ENCODE measurements at regions not wholly inside any gene's neighbourhood (a gene's known extent, or its start where the extent isn't known, plus 50 kb on each side); places are given as distances from the start of the nearest gene placed in this dataset.
A peak's percentile ranks its signal among the peaks of the same experiment; 100 is the strongest.

- Histone ChIP-seq H3K4me1 (ENCODE audit: control insufficient read depth in 5 of 5, insufficient read depth in 5 of 5, low read length in 5 of 5) (peaks cover 0 to 11% (median 7%) of the 10 kb centered on the region in 5 donors), H3K9me3 (ENCODE audit: control insufficient read depth in 5 of 5, low read length in 5 of 5) (peaks cover 5 to 17% (median 14%) of the 10 kb centered on the region in 5 donors), H3K27ac (ENCODE audit: low read depth, low read length) (no peak overlapping the region), H3K27me3 (ENCODE audit: control insufficient read depth in 5 of 5, insufficient read depth in 4 of 5, low read length in 5 of 5) (peaks cover 0 to 8% (median 0%) of the 10 kb centered on the region in 5 donors), H3K36me3 (ENCODE audit: control insufficient read depth in 5 of 5, insufficient read depth in 5 of 5, low read length in 5 of 5) (no peaks in the 10 kb centered on the region), H3K4me3 (ENCODE audit: low read depth in 1 of 5, low read length in 5 of 5) (no peak overlapping the region), H3K9ac (ENCODE audit: low read length in 5 of 5) (no peak overlapping the region)
Measured at GRCh38 chr9:87333802-87334201, 163.9 kb upstream of the DAPK1 start.

DNA sequence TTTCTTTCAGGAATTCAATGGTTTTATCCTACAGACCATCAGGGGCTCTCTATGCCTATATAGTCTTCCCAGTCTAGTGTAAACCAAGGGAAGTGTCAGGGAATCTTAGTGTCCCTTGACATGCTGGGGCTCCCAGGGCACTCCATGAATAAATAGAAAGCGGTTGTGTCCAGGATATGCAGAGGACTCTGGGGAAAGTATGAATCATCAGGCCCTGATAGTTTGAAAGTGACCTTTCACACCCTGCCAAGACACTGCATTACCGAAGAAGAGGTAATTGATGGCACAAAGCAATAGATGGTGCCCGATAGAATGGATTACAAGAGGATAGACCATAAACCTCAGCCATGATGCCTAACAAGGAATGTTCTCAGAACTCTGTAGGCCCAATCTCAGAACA is 163.3 kb upstream of the DAPK1 start:
- H3K9ac ChIP-seq (ENCODE audit: low read length in 5 of 5), result no peak overlapping the region
- peaks cover 0 to 8% (median 0%) of the 10 kb centered on the region in 5 donors for H3K27me3 ChIP-seq (ENCODE audit: control insufficient read depth in 5 of 5, insufficient read depth in 4 of 5, low read length in 5 of 5)
- H3K4me3 ChIP-seq (ENCODE audit: low read depth in 1 of 5, low read length in 5 of 5), result no peak overlapping the region
- H3K36me3 ChIP-seq (ENCODE audit: control insufficient read depth in 5 of 5, insufficient read depth in 5 of 5, low read length in 5 of 5), result no peaks in the 10 kb centered on the region
- peaks cover 0 to 11% (median 7%) of the 10 kb centered on the region in 5 donors for H3K4me1 ChIP-seq (ENCODE audit: control insufficient read depth in 5 of 5, insufficient read depth in 5 of 5, low read length in 5 of 5)
- H3K9me3 ChIP-seq (ENCODE audit: control insufficient read depth in 5 of 5, low read length in 5 of 5), result peaks cover 5 to 17% (median 14%) of the 10 kb centered on the region in 5 donors
- no peak overlapping the region for H3K27ac ChIP-seq (ENCODE audit: low read depth, low read length)

GRCh38 chr9:87336407-87336806 is 161.3 kb upstream of the DAPK1 start:
- Histone ChIP-seq H3K27ac (ENCODE audit: low read depth, low read length) (no peak overlapping the region), H3K9me3 (ENCODE audit: control insufficient read depth in 5 of 5, low read length in 5 of 5) (peaks cover 4 to 8% (median 7%) of the 10 kb centered on the region in 5 donors), H3K4me1 (ENCODE audit: control insufficient read depth in 5 of 5, insufficient read depth in 5 of 5, low read length in 5 of 5) (peaks cover 0 to 11% (median 7%) of the 10 kb centered on the region in 5 donors), H3K27me3 (ENCODE audit: control insufficient read depth in 5 of 5, insufficient read depth in 4 of 5, low read length in 5 of 5) (peaks cover 0 to 8% (median 0%) of the 10 kb centered on the region in 5 donors), H3K36me3 (ENCODE audit: control insufficient read depth in 5 of 5, insufficient read depth in 5 of 5, low read length in 5 of 5) (no peaks in the 10 kb centered on the region), H3K4me3 (ENCODE audit: low read depth in 1 of 5, low read length in 5 of 5) (no peak overlapping the region), H3K9ac (ENCODE audit: low read length in 5 of 5) (no peak overlapping the region)

GRCh38 chr9:87336914-87337333 is 160.7 kb upstream of the DAPK1 start:
- Histone ChIP-seq H3K27me3 (ENCODE audit: control insufficient read depth in 5 of 5, insufficient read depth in 4 of 5, low read length in 5 of 5) (peaks cover 0 to 8% (median 0%) of the 10 kb centered on the region in 5 donors), H3K27ac (ENCODE audit: low read depth, low read length) (no peak overlapping the region), H3K9me3 (ENCODE audit: control insufficient read depth in 5 of 5, low read length in 5 of 5) (peaks cover 0 to 3% (median 2%) of the 10 kb centered on the region in 5 donors), H3K4me3 (ENCODE audit: low read depth in 1 of 5, low read length in 5 of 5) (peak overlapping the region in 4 of 5 donors; percentile 38 to 56 (median 46)), H3K9ac (ENCODE audit: low read length in 5 of 5) (no peak overlapping the region), H3K36me3 (ENCODE audit: control insufficient read depth in 5 of 5, insufficient read depth in 5 of 5, low read length in 5 of 5) (no peaks in the 10 kb centered on the region), H3K4me1 (ENCODE audit: control insufficient read depth in 5 of 5, insufficient read depth in 5 of 5, low read length in 5 of 5) (peaks cover 0 to 11% (median 7%) of the 10 kb centered on the region in 5 donors)

DNA sequence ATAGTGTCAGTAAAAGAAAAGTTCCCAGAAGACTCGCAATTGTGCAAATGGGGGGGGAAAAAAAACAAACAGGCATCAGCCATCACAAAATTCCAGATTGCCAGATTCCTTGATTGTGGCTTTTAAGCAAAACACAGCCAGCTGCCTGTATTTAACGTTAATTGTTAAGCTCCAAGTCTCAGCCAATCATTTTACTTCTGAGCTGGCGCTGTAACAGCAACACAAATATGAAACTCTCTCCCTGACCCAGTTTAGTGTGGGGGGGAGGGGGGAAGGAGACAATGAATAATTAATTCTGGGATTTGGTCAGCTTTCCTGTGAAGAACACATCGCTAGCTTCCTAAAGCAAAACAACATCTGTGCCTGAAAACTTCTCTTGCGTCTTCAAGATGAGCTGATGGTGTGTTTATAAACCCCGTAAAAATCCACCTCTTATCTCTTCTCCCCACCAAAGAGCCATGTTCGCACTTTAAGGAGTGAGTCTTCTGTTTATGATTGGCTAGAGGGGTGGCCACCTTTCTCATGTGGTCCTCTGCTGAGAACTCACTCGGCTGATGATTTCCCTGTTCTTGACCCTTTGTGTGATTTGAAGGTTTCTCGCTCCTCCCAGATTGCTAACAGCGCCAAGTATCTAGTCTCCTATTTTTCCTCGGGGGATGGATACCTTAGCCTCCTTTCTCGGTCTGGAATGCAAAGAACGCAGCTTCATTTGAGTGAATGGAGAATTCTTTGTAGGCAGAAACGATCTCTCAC is 160.2 kb upstream of the DAPK1 start:
- Histone ChIP-seq H3K4me3 (ENCODE audit: low read depth in 1 of 5, low read length in 5 of 5) (peak overlapping the region in 4 of 5 donors; percentile 38 to 56 (median 46)), H3K9me3 (ENCODE audit: control insufficient read depth in 5 of 5, low read length in 5 of 5) (no peaks in the 10 kb centered on the region), H3K27me3 (ENCODE audit: control insufficient read depth in 5 of 5, insufficient read depth in 4 of 5, low read length in 5 of 5) (peaks cover 0 to 8% (median 0%) of the 10 kb centered on the region in 5 donors), H3K36me3 (ENCODE audit: control insufficient read depth in 5 of 5, insufficient read depth in 5 of 5, low read length in 5 of 5) (no peaks in the 10 kb centered on the region), H3K4me1 (ENCODE audit: control insufficient read depth in 5 of 5, insufficient read depth in 5 of 5, low read length in 5 of 5) (peaks cover 0 to 11% (median 7%) of the 10 kb centered on the region in 5 donors), H3K9ac (ENCODE audit: low read length in 5 of 5) (no peak overlapping the region), H3K27ac (ENCODE audit: low read depth, low read length) (no peak overlapping the region)

- no peaks in the 10 kb centered on the region for H3K9me3 ChIP-seq (ENCODE audit: control insufficient read depth in 5 of 5, low read length in 5 of 5)
- H3K4me1 ChIP-seq (ENCODE audit: control insufficient read depth in 5 of 5, insufficient read depth in 5 of 5, low read length in 5 of 5), result peaks cover 0 to 16% (median 7%) of the 10 kb centered on the region in 5 donors
- H3K36me3 ChIP-seq (ENCODE audit: control insufficient read depth in 5 of 5, insufficient read depth in 5 of 5, low read length in 5 of 5), result no peaks in the 10 kb centered on the region
- no peak overlapping the region for H3K4me3 ChIP-seq (ENCODE audit: low read depth in 1 of 5, low read length in 5 of 5)
- no peak overlapping the region for H3K27ac ChIP-seq (ENCODE audit: low read depth, low read length)
- peaks cover 0 to 8% (median 0%) of the 10 kb centered on the region in 5 donors for H3K27me3 ChIP-seq (ENCODE audit: control insufficient read depth in 5 of 5, insufficient read depth in 4 of 5, low read length in 5 of 5)
- H3K9ac ChIP-seq (ENCODE audit: low read length in 5 of 5), result no peak overlapping the region
Measured at GRCh38 chr9:87338088-87338989, 159.3 kb upstream of the DAPK1 start.

DNA sequence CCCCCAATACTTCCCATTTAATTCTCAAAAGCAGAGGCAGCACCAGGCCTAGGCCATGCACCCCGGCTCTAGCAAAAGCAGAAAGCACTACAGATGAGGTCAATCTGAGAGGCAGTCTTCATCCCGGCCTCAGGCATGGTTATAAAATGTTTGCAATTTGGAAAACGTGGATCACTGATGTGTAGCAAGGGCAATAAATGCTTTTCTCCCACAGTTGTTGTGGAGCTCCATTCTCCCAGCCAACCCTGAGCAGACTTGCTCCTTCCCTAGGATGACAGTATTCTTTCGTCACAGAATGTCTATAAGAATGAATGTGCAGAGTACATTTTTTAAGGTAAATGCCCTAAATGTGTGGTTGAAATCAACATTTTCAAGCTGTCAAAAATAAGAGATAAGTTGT is 157.3 kb upstream of the DAPK1 start:
- Histone ChIP-seq H3K9ac (ENCODE audit: low read length in 5 of 5) (no peak overlapping the region), H3K36me3 (ENCODE audit: control insufficient read depth in 5 of 5, insufficient read depth in 5 of 5, low read length in 5 of 5) (no peaks in the 10 kb centered on the region), H3K27ac (ENCODE audit: low read depth, low read length) (no peak overlapping the region), H3K4me1 (ENCODE audit: control insufficient read depth in 5 of 5, insufficient read depth in 5 of 5, low read length in 5 of 5) (peaks cover 0 to 16% (median 7%) of the 10 kb centered on the region in 5 donors), H3K4me3 (ENCODE audit: low read depth in 1 of 5, low read length in 5 of 5) (no peak overlapping the region), H3K9me3 (ENCODE audit: control insufficient read depth in 5 of 5, low read length in 5 of 5) (no peaks in the 10 kb centered on the region), H3K27me3 (ENCODE audit: control insufficient read depth in 5 of 5, insufficient read depth in 4 of 5, low read length in 5 of 5) (peaks cover 0 to 15% (median 2%) of the 10 kb centered on the region in 5 donors)

DNA sequence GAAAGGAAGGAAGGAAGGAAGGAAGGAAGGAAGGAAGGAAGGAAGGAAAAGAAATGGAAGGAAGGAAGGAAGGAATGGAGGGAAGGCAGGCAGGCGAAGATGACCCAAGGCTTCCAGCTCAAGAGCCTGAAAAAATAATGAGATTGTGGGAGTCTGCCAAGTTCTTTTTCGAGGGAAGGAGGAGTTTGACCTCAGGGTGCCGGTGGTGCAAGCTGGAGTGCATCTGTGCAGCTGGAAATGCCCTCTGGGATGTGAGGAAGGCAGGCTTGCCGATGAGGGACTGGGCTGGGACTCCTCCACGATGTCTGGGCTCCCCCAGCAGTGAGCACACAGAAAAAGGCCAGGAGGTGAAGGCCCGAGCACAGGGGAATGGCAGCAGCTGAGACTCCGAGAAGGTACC is 154.9 kb upstream of the DAPK1 start:
- Histone ChIP-seq H3K4me3 (ENCODE audit: low read depth in 1 of 5, low read length in 5 of 5) (no peak overlapping the region), H3K4me1 (ENCODE audit: control insufficient read depth in 5 of 5, insufficient read depth in 5 of 5, low read length in 5 of 5) (peaks cover 0 to 8% (median 0%) of the 10 kb centered on the region in 5 donors), H3K9me3 (ENCODE audit: control insufficient read depth in 5 of 5, low read length in 5 of 5) (no peaks in the 10 kb centered on the region), H3K36me3 (ENCODE audit: control insufficient read depth in 5 of 5, insufficient read depth in 5 of 5, low read length in 5 of 5) (no peaks in the 10 kb centered on the region), H3K9ac (ENCODE audit: low read length in 5 of 5) (no peak overlapping the region), H3K27me3 (ENCODE audit: control insufficient read depth in 5 of 5, insufficient read depth in 4 of 5, low read length in 5 of 5) (peaks cover 0 to 10% (median 2%) of the 10 kb centered on the region in 5 donors), H3K27ac (ENCODE audit: low read depth, low read length) (no peak overlapping the region)

DNA sequence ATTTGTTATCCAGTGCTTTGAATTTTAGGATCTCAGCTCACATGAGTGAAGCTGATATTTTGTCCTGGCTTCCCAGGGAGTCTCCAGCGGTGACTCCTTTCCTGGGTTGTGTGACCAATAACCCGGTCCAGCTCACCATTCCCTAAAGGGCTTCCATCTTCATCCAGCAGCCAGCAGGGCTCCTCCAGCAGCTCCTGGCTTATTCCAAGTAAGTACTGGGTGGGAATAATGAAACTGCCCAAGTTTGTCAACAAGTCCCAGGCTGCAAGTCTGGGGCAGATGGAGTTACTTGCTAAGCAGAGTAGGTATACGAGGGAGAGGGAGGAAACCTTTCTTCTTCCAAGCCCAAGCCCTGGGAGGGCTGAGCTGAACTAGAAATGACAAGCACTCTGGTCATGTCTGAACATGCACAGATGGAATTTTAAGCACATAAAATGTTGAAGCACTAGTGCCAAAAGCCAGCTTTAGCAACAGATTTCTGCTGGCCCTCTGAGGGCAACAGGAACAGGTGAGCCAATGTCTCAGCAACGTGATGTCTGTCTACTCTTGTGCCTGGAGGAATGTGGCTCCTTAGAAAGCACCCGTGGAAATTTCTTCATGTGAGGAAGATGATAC is 153.7 kb upstream of the DAPK1 start:
- no peaks in the 10 kb centered on the region for H3K9me3 ChIP-seq (ENCODE audit: control insufficient read depth in 5 of 5, low read length in 5 of 5)
- H3K4me3 ChIP-seq (ENCODE audit: low read depth in 1 of 5, low read length in 5 of 5), result no peak overlapping the region
- no peaks in the 10 kb centered on the region for H3K36me3 ChIP-seq (ENCODE audit: control insufficient read depth in 5 of 5, insufficient read depth in 5 of 5, low read length in 5 of 5)
- H3K27me3 ChIP-seq (ENCODE audit: control insufficient read depth in 5 of 5, insufficient read depth in 4 of 5, low read length in 5 of 5), result peaks cover 0 to 8% (median 0%) of the 10 kb centered on the region in 5 donors
- peaks cover 0 to 5% (median 0%) of the 10 kb centered on the region in 5 donors for H3K4me1 ChIP-seq (ENCODE audit: control insufficient read depth in 5 of 5, insufficient read depth in 5 of 5, low read length in 5 of 5)
- no peak overlapping the region for H3K9ac ChIP-seq (ENCODE audit: low read length in 5 of 5)
- H3K27ac ChIP-seq (ENCODE audit: low read depth, low read length), result no peak overlapping the region
